ENCODE measurements at regions not wholly inside any gene's neighbourhood (a gene's known extent, or its start where the extent isn't known, plus 50 kb on each side); places are given as distances from the start of the nearest gene placed in this dataset.

GRCh38 chr7:157061979-157062378 lies 51.5 kb upstream of the MNX1 start:
- WGBS, 2 donors, result 83 to 84% methylated on average over 3 of the region's 3 CpGs

GRCh38 chr7:157065046-157065445 lies 54.6 kb upstream of the MNX1 start:
- H3K9me3 ChIP-seq (ENCODE audit: control insufficient read depth in 2 of 2, insufficient read depth in 1 of 2, low read depth in 1 of 2, low read length in 1 of 2), result peaks cover 5% of the 10 kb centered on the region in 2 donors
- H3K36me3 ChIP-seq (ENCODE audit: control insufficient read depth in 2 of 2, insufficient read depth in 2 of 2, low read length in 1 of 2), result no peaks in the 10 kb centered on the region
- 83 to 90% methylated on average over 7 of the region's 7 CpGs for WGBS, 2 donors
- no peak overlapping the region for H3K4me3 ChIP-seq (ENCODE audit: low read depth in 1 of 2, low read length in 2 of 2)
- H3K27ac ChIP-seq (ENCODE audit: low read depth in 2 of 2, low read length in 1 of 2), result peak overlapping the region in 1 of 2 donors; percentile 13
- H3K27me3 ChIP-seq (ENCODE audit: control insufficient read depth in 1 of 2, insufficient read depth in 2 of 2, low read length in 2 of 2), result peaks cover 0 to 4% of the 10 kb centered on the region in 2 donors
- no peaks in the 10 kb centered on the region for H3K4me1 ChIP-seq (ENCODE audit: control insufficient read depth in 2 of 2, insufficient read depth in 2 of 2, low read length in 1 of 2)

More at GRCh38 chr7:157061979-157062378, 51.5 kb upstream of the MNX1 start:
- Histone ChIP-seq H3K27me3 (ENCODE audit: control insufficient read depth in 1 of 2, insufficient read depth in 2 of 2, low read length in 2 of 2) (peaks cover 0 to 4% of the 10 kb centered on the region in 2 donors), H3K36me3 (ENCODE audit: control insufficient read depth in 2 of 2, insufficient read depth in 2 of 2, low read length in 1 of 2) (no peaks in the 10 kb centered on the region), H3K4me3 (ENCODE audit: low read depth in 1 of 2, low read length in 2 of 2) (no peak overlapping the region), H3K27ac (ENCODE audit: low read depth in 2 of 2, low read length in 1 of 2) (no peak overlapping the region), H3K9me3 (ENCODE audit: control insufficient read depth in 2 of 2, insufficient read depth in 1 of 2, low read depth in 1 of 2, low read length in 1 of 2) (peaks cover 5 to 7% of the 10 kb centered on the region in 2 donors), H3K4me1 (ENCODE audit: control insufficient read depth in 2 of 2, insufficient read depth in 2 of 2, low read length in 1 of 2) (no peaks in the 10 kb centered on the region)

DNA sequence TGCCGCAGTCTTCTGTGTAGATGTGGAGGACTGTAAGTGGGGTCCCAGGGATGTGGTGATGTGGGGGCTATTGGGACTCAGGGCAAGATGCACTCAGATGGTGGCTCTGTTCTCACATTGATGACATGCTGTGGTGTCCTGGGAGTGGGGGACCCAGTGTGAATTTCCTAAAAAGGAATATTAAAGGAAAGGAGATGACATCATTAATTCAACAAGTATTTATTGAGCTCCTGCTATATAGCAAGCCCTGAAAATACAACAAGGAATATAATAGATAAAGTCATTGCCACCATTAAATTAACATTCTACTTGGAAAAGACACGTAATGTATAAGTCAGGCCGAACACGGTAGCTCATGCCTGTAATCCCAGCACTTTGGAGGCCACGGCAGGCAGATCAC lies 61.9 kb upstream of the MNX1 start:
- 94 to 95% methylated on average over 5 of the region's 5 CpGs for WGBS, 2 donors
- peaks cover 0 to 4% of the 10 kb centered on the region in 2 donors for H3K27me3 ChIP-seq (ENCODE audit: control insufficient read depth in 1 of 2, insufficient read depth in 2 of 2, low read length in 2 of 2)

GRCh38 chr7:157073335-157073734 lies 62.9 kb upstream of the MNX1 start:
- Histone ChIP-seq H3K9me3 (ENCODE audit: control insufficient read depth in 2 of 2, insufficient read depth in 1 of 2, low read depth in 1 of 2, low read length in 1 of 2) (peaks cover 0 to 4% of the 10 kb centered on the region in 2 donors), H3K36me3 (ENCODE audit: control insufficient read depth in 2 of 2, insufficient read depth in 2 of 2, low read length in 1 of 2) (no peaks in the 10 kb centered on the region), H3K4me1 (ENCODE audit: control insufficient read depth in 2 of 2, insufficient read depth in 2 of 2, low read length in 1 of 2) (peaks cover 2 to 4% of the 10 kb centered on the region in 2 donors), H3K27me3 (ENCODE audit: control insufficient read depth in 1 of 2, insufficient read depth in 2 of 2, low read length in 2 of 2) (peaks cover 0 to 4% of the 10 kb centered on the region in 2 donors), H3K27ac (ENCODE audit: low read depth in 2 of 2, low read length in 1 of 2) (no peak overlapping the region), H3K4me3 (ENCODE audit: low read depth in 1 of 2, low read length in 2 of 2) (no peak overlapping the region)
- 76 to 79% methylated on average over 3 of the region's 3 CpGs for WGBS, 2 donors

More for the DNA sequence above, 61.9 kb upstream of the MNX1 start:
- H3K9me3 ChIP-seq (ENCODE audit: control insufficient read depth in 2 of 2, insufficient read depth in 1 of 2, low read depth in 1 of 2, low read length in 1 of 2), result peaks cover 0 to 4% of the 10 kb centered on the region in 2 donors
- no peak overlapping the region for H3K27ac ChIP-seq (ENCODE audit: low read depth in 2 of 2, low read length in 1 of 2)
- H3K4me3 ChIP-seq (ENCODE audit: low read depth in 1 of 2, low read length in 2 of 2), result no peak overlapping the region
- H3K36me3 ChIP-seq (ENCODE audit: control insufficient read depth in 2 of 2, insufficient read depth in 2 of 2, low read length in 1 of 2), result no peaks in the 10 kb centered on the region
- no peaks in the 10 kb centered on the region for H3K4me1 ChIP-seq (ENCODE audit: control insufficient read depth in 2 of 2, insufficient read depth in 2 of 2, low read length in 1 of 2)

GRCh38 chr7:157073949-157074624 lies 63.6 kb upstream of the MNX1 start:
- no peak overlapping the region for H3K27ac ChIP-seq (ENCODE audit: low read depth in 2 of 2, low read length in 1 of 2)
- peaks cover 0 to 4% of the 10 kb centered on the region in 2 donors for H3K27me3 ChIP-seq (ENCODE audit: control insufficient read depth in 1 of 2, insufficient read depth in 2 of 2, low read length in 2 of 2)
- no peak overlapping the region for H3K4me3 ChIP-seq (ENCODE audit: low read depth in 1 of 2, low read length in 2 of 2)
- 95% methylated on average over 7 of the region's 7 CpGs for WGBS, 2 donors
- H3K4me1 ChIP-seq (ENCODE audit: control insufficient read depth in 2 of 2, insufficient read depth in 2 of 2, low read length in 1 of 2), result peaks cover 3 to 5% of the 10 kb centered on the region in 2 donors
- H3K9me3 ChIP-seq (ENCODE audit: control insufficient read depth in 2 of 2, insufficient read depth in 1 of 2, low read depth in 1 of 2, low read length in 1 of 2), result peaks cover 0 to 4% of the 10 kb centered on the region in 2 donors
- no peaks in the 10 kb centered on the region for H3K36me3 ChIP-seq (ENCODE audit: control insufficient read depth in 2 of 2, insufficient read depth in 2 of 2, low read length in 1 of 2)

- Histone ChIP-seq H3K36me3 (ENCODE audit: control insufficient read depth in 2 of 2, insufficient read depth in 2 of 2, low read length in 1 of 2) (no peaks in the 10 kb centered on the region), H3K9me3 (ENCODE audit: control insufficient read depth in 2 of 2, insufficient read depth in 1 of 2, low read depth in 1 of 2, low read length in 1 of 2) (peaks cover 0 to 4% of the 10 kb centered on the region in 2 donors), H3K4me3 (ENCODE audit: low read depth in 1 of 2, low read length in 2 of 2) (no peak overlapping the region), H3K27ac (ENCODE audit: low read depth in 2 of 2, low read length in 1 of 2) (no peak overlapping the region), H3K27me3 (ENCODE audit: control insufficient read depth in 1 of 2, insufficient read depth in 2 of 2, low read length in 2 of 2) (peaks cover 0 to 4% of the 10 kb centered on the region in 2 donors), H3K4me1 (ENCODE audit: control insufficient read depth in 2 of 2, insufficient read depth in 2 of 2, low read length in 1 of 2) (peaks cover 3 to 5% of the 10 kb centered on the region in 2 donors)
- 86 to 87% methylated on average over 6 of the region's 6 CpGs for WGBS, 2 donors
Observed at GRCh38 chr7:157076466-157076865, 62.3 kb upstream of the UBE3C start.

GRCh38 chr7:157077021-157077420 lies 61.7 kb upstream of the UBE3C start:
- no peak overlapping the region for H3K4me3 ChIP-seq (ENCODE audit: low read depth in 1 of 2, low read length in 2 of 2)
- peaks cover 0 to under 1% of the 10 kb centered on the region in 2 donors for H3K27me3 ChIP-seq (ENCODE audit: control insufficient read depth in 1 of 2, insufficient read depth in 2 of 2, low read length in 2 of 2)
- no peaks in the 10 kb centered on the region for H3K36me3 ChIP-seq (ENCODE audit: control insufficient read depth in 2 of 2, insufficient read depth in 2 of 2, low read length in 1 of 2)
- H3K27ac ChIP-seq (ENCODE audit: low read depth in 2 of 2, low read length in 1 of 2), result no peak overlapping the region
- H3K9me3 ChIP-seq (ENCODE audit: control insufficient read depth in 2 of 2, insufficient read depth in 1 of 2, low read depth in 1 of 2, low read length in 1 of 2), result peaks cover 0 to 4% of the 10 kb centered on the region in 2 donors
- WGBS, 2 donors, result 76 to 85% methylated on average over 11 of the region's 11 CpGs
- H3K4me1 ChIP-seq (ENCODE audit: control insufficient read depth in 2 of 2, insufficient read depth in 2 of 2, low read length in 1 of 2), result peaks cover 3 to 5% of the 10 kb centered on the region in 2 donors

DNA sequence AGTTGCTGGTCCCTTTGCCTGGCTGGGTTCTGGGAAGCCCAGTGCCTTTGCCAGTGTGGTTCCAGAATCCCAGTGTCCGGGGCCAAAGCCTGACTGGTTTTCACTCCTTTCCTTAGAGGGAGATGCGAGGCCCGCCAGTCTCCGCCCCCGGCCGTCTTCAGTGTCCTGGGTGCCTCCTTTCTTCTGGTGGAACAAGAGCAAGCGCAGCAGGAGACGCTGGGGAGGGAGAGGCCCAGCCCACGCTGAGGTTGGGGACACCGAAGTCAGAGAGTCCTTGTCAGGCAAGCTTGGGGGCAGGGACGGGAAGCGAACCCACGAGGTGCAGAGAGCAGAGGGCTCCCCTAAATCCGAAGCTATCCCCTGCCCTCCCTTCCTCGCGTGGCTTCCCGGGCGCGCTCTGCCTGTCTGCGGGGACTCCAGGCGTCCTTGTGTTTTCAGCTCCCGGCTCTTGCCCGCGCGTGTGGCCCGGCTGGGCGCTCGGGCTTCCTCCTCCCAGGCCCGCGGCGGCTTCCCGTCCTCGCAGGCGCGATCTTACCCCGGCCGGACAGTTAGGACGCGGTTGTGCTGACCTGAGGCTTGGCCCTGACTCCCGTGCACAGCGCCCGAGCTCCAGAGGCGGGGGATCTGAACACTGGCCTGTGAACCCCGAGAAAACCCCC lies 60.6 kb upstream of the UBE3C start:
- Histone ChIP-seq H3K27me3 (ENCODE audit: control insufficient read depth in 1 of 2, insufficient read depth in 2 of 2, low read length in 2 of 2) (no peaks in the 10 kb centered on the region), H3K4me1 (ENCODE audit: control insufficient read depth in 2 of 2, insufficient read depth in 2 of 2, low read length in 1 of 2) (peaks cover 3 to 5% of the 10 kb centered on the region in 2 donors), H3K9me3 (ENCODE audit: control insufficient read depth in 2 of 2, insufficient read depth in 1 of 2, low read depth in 1 of 2, low read length in 1 of 2) (peaks cover 0 to 2% of the 10 kb centered on the region in 2 donors), H3K27ac (ENCODE audit: low read depth in 2 of 2, low read length in 1 of 2) (no peak overlapping the region), H3K36me3 (ENCODE audit: control insufficient read depth in 2 of 2, insufficient read depth in 2 of 2, low read length in 1 of 2) (no peaks in the 10 kb centered on the region), H3K4me3 (ENCODE audit: low read depth in 1 of 2, low read length in 2 of 2) (peak overlapping the region in 1 of 2 donors; percentile 12)
- 10 to 14% methylated on average over 33 to 44 of the region's 44 CpGs for WGBS, 2 donors

DNA sequence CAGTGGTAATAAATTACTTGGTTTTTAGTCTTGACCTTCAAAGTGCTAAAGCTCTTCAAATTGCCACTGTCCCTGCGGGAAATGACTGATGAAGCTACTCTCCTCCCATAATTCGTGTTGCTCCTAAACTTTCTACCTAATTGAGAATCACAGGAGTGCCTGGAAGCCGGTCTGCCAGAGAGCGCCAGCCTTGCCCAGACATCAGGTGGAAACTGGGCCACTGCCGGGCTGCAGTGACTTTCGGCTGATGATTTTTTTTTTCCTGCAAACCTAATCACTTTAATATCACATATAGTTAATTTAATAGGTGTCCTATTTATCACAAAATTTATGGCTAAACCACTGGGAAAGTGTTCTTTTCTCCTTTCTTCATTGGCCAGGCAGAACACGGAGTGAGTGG lies 59.6 kb upstream of the UBE3C start:
- 79 to 81% methylated on average over 7 of the region's 7 CpGs for WGBS, 2 donors
- H3K27me3 ChIP-seq (ENCODE audit: control insufficient read depth in 1 of 2, insufficient read depth in 2 of 2, low read length in 2 of 2), result no peaks in the 10 kb centered on the region

More for the DNA sequence above, 59.6 kb upstream of the UBE3C start:
- H3K9me3 ChIP-seq (ENCODE audit: control insufficient read depth in 2 of 2, insufficient read depth in 1 of 2, low read depth in 1 of 2, low read length in 1 of 2), result peaks cover 3% of the 10 kb centered on the region in 2 donors
- H3K4me1 ChIP-seq (ENCODE audit: control insufficient read depth in 2 of 2, insufficient read depth in 2 of 2, low read length in 1 of 2), result peaks cover 3 to 5% of the 10 kb centered on the region in 2 donors
- no peak overlapping the region for H3K27ac ChIP-seq (ENCODE audit: low read depth in 2 of 2, low read length in 1 of 2)
- no peak overlapping the region for H3K4me3 ChIP-seq (ENCODE audit: low read depth in 1 of 2, low read length in 2 of 2)
- H3K36me3 ChIP-seq (ENCODE audit: control insufficient read depth in 2 of 2, insufficient read depth in 2 of 2, low read length in 1 of 2), result no peaks in the 10 kb centered on the region
